Vagina (tissue), 2 donors: ENCODE measurements at regions not wholly inside any gene's neighbourhood (a gene's known extent, or its start where the extent isn't known, plus 50 kb on each side); places are given as distances from the start of the nearest gene placed in this dataset.
A peak's percentile ranks its signal among the peaks of the same experiment; 100 is the strongest.
"Not testable (repeated sequence)": the region's sequence is repeated elsewhere in the genome, so short reads cannot be mapped to it uniquely, and the experiment has no call there.

Source experiments
- DNase-seq, 2 donors: peaks; one replicate each; pipeline ENCODE4 v3.0.0-alpha.2; 2017; ENCODE audit errors: extremely low spot score in 2 of 2
- H3K27ac ChIP-seq: fragments of 200-600 bp; sonication (generic); one replicate; pipeline ENCODE4 v1.5.1; 2019
- H3K27me3 ChIP-seq: fragments of 200-600 bp; sonication (generic); one replicate; pipeline ENCODE4 v1.5.1; 2019
- H3K36me3 ChIP-seq, 2 donors: fragments of 200-600 bp; sonication (generic); one replicate each; pipeline ENCODE4 v1.5.1; 2017 to 2019
- H3K4me1 ChIP-seq: fragments of 200-600 bp; sonication (generic); one replicate; pipeline ENCODE4 v1.5.1; 2019
- H3K4me3 ChIP-seq, 2 donors: fragments of 200-600 bp; sonication (generic); 1 replicate in 1 of 2; 2 replicates in 1 of 2; pipeline ENCODE4 v1.5.1; 2016 to 2019
- H3K9me3 ChIP-seq: fragments of 200-600 bp; sonication (generic); one replicate; pipeline ENCODE4 v1.5.1; 2019
- POLR2A ChIP-seq, 2 donors: fragments of 450-650 bp; IDR thresholded peaks; one replicate each; pipeline ENCODE4 v1.6.1; 2017; ENCODE audit warnings: antibody characterized with exemption in 2 of 2, mild to moderate bottlenecking in 2 of 2, moderate library complexity in 2 of 2
- POLR2AphosphoS5 ChIP-seq, 2 donors: sonication (generic); formaldehyde crosslinking; IDR thresholded peaks; one replicate each; pipeline ENCODE4 v1.9.0; 2017; ENCODE audit warnings: antibody characterized with exemption in 2 of 2, mild to moderate bottlenecking in 2 of 2, low read depth in 1 of 2; ENCODE audit not compliant: insufficient read depth in 1 of 2
- intact Hi-C: fragments of 100-400 bp; cut with DNase I; formaldehyde crosslinking; loops from one replicate; pipeline ENCODE4 v1.15.1; 2023
- TF ChIP-seq, protein P1 (sequence below), 3 experiments: fragments of 450-650 bp in 2 of 3; fragments of 200-600 bp in 1 of 3; sonication (generic) in 1 of 3; IDR thresholded peaks; one replicate each; pipeline ENCODE4 v1.5.1; 2017 to 2019; ENCODE audit warnings: antibody characterized with exemption in 3 of 3, mild to moderate bottlenecking in 2 of 3, moderate library complexity in 2 of 3

DNA sequence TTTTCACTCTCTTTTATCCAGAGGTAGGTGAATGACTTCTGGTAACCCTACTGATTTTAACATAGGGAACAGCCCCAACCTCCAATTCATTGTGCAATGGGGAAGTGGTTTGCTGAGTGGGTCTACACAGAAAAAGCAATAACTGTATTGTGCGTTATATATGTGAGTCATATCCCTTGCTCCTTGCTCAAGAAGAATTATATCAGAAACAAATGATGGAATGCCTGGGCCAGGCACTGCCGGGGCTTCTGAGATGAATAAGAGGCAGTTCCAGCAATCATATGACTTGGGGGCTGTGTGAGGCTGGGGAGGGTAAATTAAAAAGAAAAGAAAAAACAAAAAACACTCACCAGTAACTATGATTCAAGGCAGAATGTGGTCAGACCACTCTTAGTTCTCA lies 79.2 kb upstream of the ABCA1 start:
- no peak for DNase-seq
- intact Hi-C loops = no loop called here
- Histone ChIP-seq H3K4me1 (peaks cover 13% of the 10 kb centered on the region), H3K9me3 (no peaks in the 10 kb centered on the region), H3K4me3 (no peak overlapping the region), H3K27me3 (no peaks in the 10 kb centered on the region), H3K27ac (peak overlapping the region; percentile 47), H3K36me3 (no peaks in the 10 kb centered on the region)
- TF ChIP-seq POLR2A (IDR thresholded peaks at IDR 0.05) (no peak), POLR2AphosphoS5 (IDR thresholded peaks at IDR 0.05; ENCODE audit: insufficient read depth in 1 of 2, low read depth in 1 of 2) (peak in 1 of 2 donors; percentile 38)

DNA sequence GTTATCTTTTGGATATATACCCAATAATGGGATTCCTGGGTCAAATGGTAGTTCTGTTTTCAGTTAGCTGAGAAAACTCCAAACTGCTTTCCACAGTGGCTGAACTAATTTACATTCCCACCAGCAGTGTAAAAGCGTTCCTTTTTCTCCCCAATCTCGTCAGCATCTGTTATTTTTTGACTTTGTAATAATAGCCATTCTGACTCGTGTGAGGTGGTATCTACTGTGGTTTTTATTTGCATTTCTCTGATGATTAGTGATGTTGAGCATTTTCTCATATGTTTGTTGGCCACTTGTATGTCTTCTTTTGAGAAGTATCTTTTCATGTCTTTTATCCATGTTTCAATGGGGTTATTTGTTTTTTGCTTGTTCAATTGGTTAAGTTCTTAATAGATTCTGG lies 82.1 kb upstream of the ABCA1 start:
- H3K27ac ChIP-seq, H3K9me3 ChIP-seq, H3K27me3 ChIP-seq, H3K36me3 ChIP-seq, DNase-seq, H3K4me3 ChIP-seq, intact Hi-C loops: not testable (repeated sequence)
- H3K4me1 ChIP-seq = peaks cover 13% of the 10 kb centered on the region

DNA sequence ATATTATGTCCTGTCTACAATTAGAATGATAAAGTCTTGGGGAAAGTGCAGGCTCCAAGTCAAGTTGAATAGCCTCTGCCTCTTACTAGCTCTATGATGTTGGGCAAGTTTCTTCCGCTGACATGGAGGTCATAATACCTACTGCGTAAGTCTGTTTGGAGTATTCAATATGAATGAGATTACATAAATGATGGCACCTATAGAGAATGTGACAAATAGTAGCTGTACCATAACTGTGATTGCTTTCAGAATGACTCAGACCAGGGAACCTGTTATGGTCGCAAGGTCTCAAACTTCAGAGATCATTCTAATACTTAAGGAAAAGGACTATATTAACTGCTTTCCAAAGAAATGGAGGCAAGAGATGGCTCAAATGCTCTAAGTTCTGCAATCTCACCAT lies 94.0 kb upstream of the ABCA1 start:
- TF ChIP-seq, protein P1, sequence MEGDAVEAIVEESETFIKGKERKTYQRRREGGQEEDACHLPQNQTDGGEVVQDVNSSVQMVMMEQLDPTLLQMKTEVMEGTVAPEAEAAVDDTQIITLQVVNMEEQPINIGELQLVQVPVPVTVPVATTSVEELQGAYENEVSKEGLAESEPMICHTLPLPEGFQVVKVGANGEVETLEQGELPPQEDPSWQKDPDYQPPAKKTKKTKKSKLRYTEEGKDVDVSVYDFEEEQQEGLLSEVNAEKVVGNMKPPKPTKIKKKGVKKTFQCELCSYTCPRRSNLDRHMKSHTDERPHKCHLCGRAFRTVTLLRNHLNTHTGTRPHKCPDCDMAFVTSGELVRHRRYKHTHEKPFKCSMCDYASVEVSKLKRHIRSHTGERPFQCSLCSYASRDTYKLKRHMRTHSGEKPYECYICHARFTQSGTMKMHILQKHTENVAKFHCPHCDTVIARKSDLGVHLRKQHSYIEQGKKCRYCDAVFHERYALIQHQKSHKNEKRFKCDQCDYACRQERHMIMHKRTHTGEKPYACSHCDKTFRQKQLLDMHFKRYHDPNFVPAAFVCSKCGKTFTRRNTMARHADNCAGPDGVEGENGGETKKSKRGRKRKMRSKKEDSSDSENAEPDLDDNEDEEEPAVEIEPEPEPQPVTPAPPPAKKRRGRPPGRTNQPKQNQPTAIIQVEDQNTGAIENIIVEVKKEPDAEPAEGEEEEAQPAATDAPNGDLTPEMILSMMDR (IDR thresholded peaks at IDR 0.05) = no peak
- no peak for TF ChIP-seq POLR2AphosphoS5 (IDR thresholded peaks at IDR 0.05; ENCODE audit: insufficient read depth in 1 of 2, low read depth in 1 of 2)
- TF ChIP-seq POLR2A (IDR thresholded peaks at IDR 0.05) = no peak
- no peaks in the 10 kb centered on the region for H3K27me3 ChIP-seq
- H3K9me3 ChIP-seq = no peaks in the 10 kb centered on the region
- no peak for DNase-seq
- intact Hi-C loops = no loop called here
- H3K4me3 ChIP-seq = no peak overlapping the region
- H3K4me1 ChIP-seq = no peaks in the 10 kb centered on the region
- no peaks in the 10 kb centered on the region for H3K36me3 ChIP-seq
- H3K27ac ChIP-seq = no peak overlapping the region

DNA sequence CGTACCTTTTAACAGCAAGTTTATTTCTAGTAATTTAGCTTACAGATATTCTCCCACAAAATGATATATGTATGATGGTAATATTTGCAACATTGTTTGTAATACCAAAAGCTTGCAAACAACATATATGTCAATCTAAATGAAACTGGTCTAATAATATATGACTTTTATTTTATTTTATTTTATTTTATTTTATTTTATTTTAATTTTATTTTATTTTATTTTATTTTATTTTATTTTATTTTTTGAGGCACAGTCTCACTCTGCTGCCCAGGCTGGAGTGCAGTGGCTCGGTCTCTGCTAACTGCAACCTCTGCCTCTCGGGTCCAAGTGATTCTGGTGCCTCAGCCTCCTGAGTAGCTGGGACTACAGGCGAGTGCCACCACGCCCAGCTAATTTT lies 94.6 kb upstream of the ABCA1 start:
- H3K4me3 ChIP-seq, H3K4me1 ChIP-seq, H3K27me3 ChIP-seq, H3K27ac ChIP-seq, H3K36me3 ChIP-seq, intact Hi-C loops, H3K9me3 ChIP-seq, DNase-seq: not testable (repeated sequence)

- H3K4me1 ChIP-seq = no peaks in the 10 kb centered on the region
- intact Hi-C loops = no loop called here
- H3K27ac ChIP-seq = no peak overlapping the region
- no peaks in the 10 kb centered on the region for H3K9me3 ChIP-seq
- no peaks in the 10 kb centered on the region for H3K36me3 ChIP-seq
- no peak overlapping the region for H3K4me3 ChIP-seq
- TF ChIP-seq POLR2A (IDR thresholded peaks at IDR 0.05) = no peak
- TF ChIP-seq POLR2AphosphoS5 (IDR thresholded peaks at IDR 0.05; ENCODE audit: insufficient read depth in 1 of 2, low read depth in 1 of 2) = no peak
- TF ChIP-seq, protein P1 (IDR thresholded peaks at IDR 0.05) = no peak
- DNase-seq = no peak
- no peaks in the 10 kb centered on the region for H3K27me3 ChIP-seq
These were observed 95.8 kb upstream of the ABCA1 start for GRCh38 chr9:105023788-105024187.

DNA sequence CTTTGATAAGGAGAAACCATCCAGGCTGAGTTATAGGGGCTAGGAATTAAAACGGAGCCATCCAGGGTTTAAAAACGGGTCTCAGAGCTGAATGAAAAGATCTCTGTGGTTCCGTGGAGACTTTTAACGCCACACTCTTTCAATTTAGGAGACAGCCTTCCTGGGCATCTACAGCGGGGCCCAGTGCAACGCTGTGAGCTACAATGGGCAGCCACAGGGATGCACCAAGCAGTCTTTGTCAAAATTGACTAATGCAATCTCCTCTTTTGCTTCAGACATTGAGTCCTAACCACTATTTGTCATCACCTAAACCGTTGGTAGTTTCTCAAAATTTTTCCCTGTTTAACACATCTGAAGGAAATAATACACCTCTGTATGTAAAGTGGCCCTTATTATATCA lies 96.6 kb upstream of the ABCA1 start:
- Histone ChIP-seq H3K27ac (no peak overlapping the region), H3K27me3 (no peaks in the 10 kb centered on the region), H3K9me3 (no peaks in the 10 kb centered on the region), H3K4me3 (no peak overlapping the region), H3K36me3 (no peaks in the 10 kb centered on the region), H3K4me1 (no peaks in the 10 kb centered on the region)
- intact Hi-C loops = no loop called here
- TF ChIP-seq POLR2AphosphoS5 (IDR thresholded peaks at IDR 0.05; ENCODE audit: insufficient read depth in 1 of 2, low read depth in 1 of 2) (no peak), POLR2A (IDR thresholded peaks at IDR 0.05) (no peak)
- TF ChIP-seq, protein P1 (IDR thresholded peaks at IDR 0.05) = no peak
- no peak for DNase-seq

- TF ChIP-seq, protein P1 (IDR thresholded peaks at IDR 0.05) = no peak
- no peak for TF ChIP-seq POLR2AphosphoS5 (IDR thresholded peaks at IDR 0.05; ENCODE audit: insufficient read depth in 1 of 2, low read depth in 1 of 2)
- no peak for TF ChIP-seq POLR2A (IDR thresholded peaks at IDR 0.05)
- H3K36me3 ChIP-seq = no peaks in the 10 kb centered on the region
- H3K27me3 ChIP-seq = no peaks in the 10 kb centered on the region
- H3K9me3 ChIP-seq = no peaks in the 10 kb centered on the region
- no peak overlapping the region for H3K27ac ChIP-seq
- no peaks in the 10 kb centered on the region for H3K4me1 ChIP-seq
- no peak overlapping the region for H3K4me3 ChIP-seq
- intact Hi-C loops = no loop called here
- no peak for DNase-seq
These were observed 98.5 kb upstream of the ABCA1 start for GRCh38 chr9:105026451-105026850.
